Ovary (tissue), 7 donors: ENCODE measurements at regions not wholly inside any gene's neighbourhood (a gene's known extent, or its start where the extent isn't known, plus 50 kb on each side); places are given as distances from the start of the nearest gene placed in this dataset.

Experiments used
- DNase-seq, 5 donors: peaks; one replicate each; pipeline ENCODE4 v3.0.0-alpha.2; 2019 to 2020
- H3K27ac ChIP-seq, 2 donors: fragments of 200-600 bp; one replicate each; pipeline versions ENCODE4 v1.5.1 to v1.8.0; 2019 to 2022
- H3K27me3 ChIP-seq: fragments of 200-600 bp; one replicate; pipeline ENCODE4 v1.8.0; 2022
- H3K36me3 ChIP-seq: fragments of 200-600 bp; sonication (generic); one replicate; pipeline ENCODE4 v1.5.1; 2019
- H3K4me1 ChIP-seq: one replicate; pipeline ENCODE4 v1.8.1; 2013; ENCODE audit warnings: mild to moderate bottlenecking, moderate library complexity; ENCODE audit not compliant: insufficient read depth
- H3K4me3 ChIP-seq: fragments of 200-600 bp; sonication (generic); one replicate; pipeline ENCODE4 v1.5.1; 2017
- H3K9me3 ChIP-seq, 2 donors: fragments of 200-600 bp in 1 of 2; sonication (generic) in 1 of 2; one replicate each; pipeline versions ENCODE4 v1.5.1 to v1.8.1; 2013 to 2019; ENCODE audit warnings: mild to moderate bottlenecking in 1 of 2, moderate library complexity in 1 of 2
- CTCF ChIP-seq, 3 donors: fragments of 450-650 bp in 2 of 3; fragments of 200-600 bp in 1 of 3; IDR thresholded peaks; one replicate each; pipeline versions ENCODE4 v1.5.1 to v1.8.0; 2016 to 2022; ENCODE audit warnings: antibody characterized with exemption in 3 of 3, mild to moderate bottlenecking in 1 of 3
- EP300 ChIP-seq: sonication (generic); formaldehyde crosslinking; IDR thresholded peaks from one replicate; pipeline ENCODE4 v1.6.1; 2017; ENCODE audit warnings: antibody characterized with exemption
- POLR2A ChIP-seq: fragments of 450-650 bp; IDR thresholded peaks from one replicate; pipeline ENCODE4 v1.6.1; 2017; ENCODE audit warnings: antibody characterized with exemption, mild to moderate bottlenecking, moderate library complexity
- WGBS, 3 donors: extraction: QIAGEN DNeasy Blood & Tissue Kit in 1 of 3; methylation state at CpG; one replicate each; pipeline versions ENCODE4 v1.1.5 to v1.1.7; 2013 to 2017; 5-methylcytosine and 5-hydroxymethylcytosine counted together
- intact Hi-C, 4 donors: fragments of 100-400 bp; cut with DNase I; formaldehyde crosslinking; loops; one replicate each; pipeline versions ENCODE4 v1.11.0 to v1.15.1; 2022 to 2023
- donor health status: DM: no; HTN: no; CAD: no; lungs with moderate emphysema.
- donor health status: DM: no; HTN: no; CAD: no.
- donor health status: Bipolar disorder and iron deficiency.
- donor health status: DM: no; HTN: no; CAD: no.
- donor health status: DM: yes; HTN: yes; CAD: no.

- TF ChIP-seq EP300 (no peak), POLR2A (no peak), CTCF (IDR thresholded peaks at IDR 0.05) (no peak)
- H3K4me1 ChIP-seq = peaks cover 5% of the 10 kb centered on the region
- no peaks in the 10 kb centered on the region for H3K36me3 ChIP-seq
- no peak for DNase-seq
- H3K9me3 ChIP-seq = no peaks in the 10 kb centered on the region
- no peak overlapping the region for H3K4me3 ChIP-seq
- intact Hi-C loops = no loop called here
- WGBS, 3 donors = 75 to 100% (median 88%) methylated on average over 1 of the region's 1 CpG
- no peaks in the 10 kb centered on the region for H3K27me3 ChIP-seq
- H3K27ac ChIP-seq = no peak overlapping the region
Measured at GRCh38 chr5:124055751-124056150, 543.8 kb downstream of the CSNK1G3 start.

GRCh38 chr5:124054564-124054963 lies 542.6 kb downstream of the CSNK1G3 start:
- intact Hi-C loops = no loop called here
- H3K4me3 ChIP-seq = no peak overlapping the region
- H3K27me3 ChIP-seq = no peaks in the 10 kb centered on the region
- TF ChIP-seq CTCF (IDR thresholded peaks at IDR 0.05) = no peak
- TF ChIP-seq POLR2A = no peak
- no peak for TF ChIP-seq EP300
- H3K4me1 ChIP-seq = peaks cover 5% of the 10 kb centered on the region
- no peaks in the 10 kb centered on the region for H3K9me3 ChIP-seq
- DNase-seq = no peak
- no peak overlapping the region for H3K27ac ChIP-seq
- H3K36me3 ChIP-seq = no peaks in the 10 kb centered on the region

- Histone ChIP-seq H3K9me3 (no peaks in the 10 kb centered on the region), H3K4me3 (no peak overlapping the region), H3K27me3 (no peaks in the 10 kb centered on the region), H3K36me3 (no peaks in the 10 kb centered on the region), H3K4me1 (peaks cover 5% of the 10 kb centered on the region), H3K27ac (no peak overlapping the region)
- intact Hi-C loops = no loop called here
- no peak for DNase-seq
- TF ChIP-seq EP300 (no peak), POLR2A (no peak), CTCF (IDR thresholded peaks at IDR 0.05) (no peak)
- WGBS, 3 donors = 42 to 69% (median 68%) methylated on average over 2 of the region's 2 CpGs
Measured at GRCh38 chr5:124053340-124053739, 541.4 kb downstream of the CSNK1G3 start.

GRCh38 chr5:124052201-124052600 lies 540.2 kb downstream of the CSNK1G3 start:
- Histone ChIP-seq H3K27ac (no peak overlapping the region), H3K36me3 (no peaks in the 10 kb centered on the region), H3K27me3 (no peaks in the 10 kb centered on the region), H3K4me1 (peaks cover 2% of the 10 kb centered on the region), H3K4me3 (no peak overlapping the region), H3K9me3 (no peaks in the 10 kb centered on the region)
- intact Hi-C loops = no loop called here
- 85 to 89% (median 85%) methylated on average over 2 of the region's 2 CpGs for WGBS, 3 donors
- DNase-seq = no peak
- TF ChIP-seq EP300 (no peak), CTCF (IDR thresholded peaks at IDR 0.05) (no peak), POLR2A (no peak)
